Adipocyte (in vitro differentiated cells): ENCODE measurements at regions not wholly inside any gene's neighbourhood (a gene's known extent, or its start where the extent isn't known, plus 50 kb on each side); places are given as distances from the start of the nearest gene placed in this dataset.
"Not testable (repeated sequence)": the region's sequence is repeated elsewhere in the genome, so short reads cannot be mapped to it uniquely, and the experiment has no call there.

Experiments
- DNase-seq: peaks from one replicate; pipeline ENCODE4 v3.0.0-alpha.2; 2015; ENCODE audit warnings: low read depth
- H3K27me3 ChIP-seq: replicated peaks from 2 replicates; pipeline ENCODE4 v1.7.0; 2013; ENCODE audit warnings: mild to moderate bottlenecking, low read length, moderate library complexity; ENCODE audit not compliant: control insufficient read depth, insufficient read depth
- H3K36me3 ChIP-seq: 2 replicates; pipeline ENCODE4 v1.7.0; 2013; ENCODE audit warnings: low read length, mild to moderate bottlenecking, moderate library complexity; ENCODE audit not compliant: control insufficient read depth, insufficient read depth, severe bottlenecking
- H3K4me1 ChIP-seq: 2 replicates; pipeline ENCODE4 v1.7.0; 2013; ENCODE audit warnings: mild to moderate bottlenecking, low read length, moderate library complexity; ENCODE audit not compliant: control insufficient read depth, insufficient read depth
- H3K4me3 ChIP-seq: 2 replicates; pipeline ENCODE4 v1.7.0; 2013; ENCODE audit warnings: mild to moderate bottlenecking, low read length, moderate library complexity
- H3K9ac ChIP-seq: 2 replicates; pipeline ENCODE4 v1.7.0; 2013; ENCODE audit warnings: mild to moderate bottlenecking, low read length, moderate library complexity
- H3K9me3 ChIP-seq: 2 replicates; pipeline ENCODE4 v1.7.0; 2013; ENCODE audit warnings: mild to moderate bottlenecking, low read length, moderate library complexity; ENCODE audit not compliant: control insufficient read depth

DNA sequence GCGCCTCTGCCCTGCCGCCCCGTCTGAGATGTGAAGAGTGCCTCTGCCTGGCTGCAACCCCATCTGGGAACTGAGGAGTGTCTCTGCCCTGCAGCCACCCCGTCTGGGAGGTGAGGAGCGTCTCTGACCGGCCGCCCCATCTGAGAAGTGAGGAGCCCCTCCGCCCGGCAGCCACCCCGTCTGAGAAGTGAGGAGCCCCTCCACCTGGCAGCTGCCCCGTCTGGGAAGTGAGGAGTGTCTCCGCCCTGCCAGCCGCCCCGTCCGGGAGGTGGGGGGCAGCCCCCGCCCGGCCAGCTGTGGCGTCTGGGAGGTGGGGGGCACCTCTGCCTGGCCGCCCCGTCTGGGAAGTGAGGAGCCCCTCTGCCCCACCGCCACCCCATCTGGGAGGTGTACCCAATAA is 110.4 kb downstream of the PRKAB2 start:
- DNase-seq, H3K36me3 ChIP-seq, H3K27me3 ChIP-seq, H3K9me3 ChIP-seq, H3K9ac ChIP-seq, H3K4me3 ChIP-seq, H3K4me1 ChIP-seq: not testable (repeated sequence)

DNA sequence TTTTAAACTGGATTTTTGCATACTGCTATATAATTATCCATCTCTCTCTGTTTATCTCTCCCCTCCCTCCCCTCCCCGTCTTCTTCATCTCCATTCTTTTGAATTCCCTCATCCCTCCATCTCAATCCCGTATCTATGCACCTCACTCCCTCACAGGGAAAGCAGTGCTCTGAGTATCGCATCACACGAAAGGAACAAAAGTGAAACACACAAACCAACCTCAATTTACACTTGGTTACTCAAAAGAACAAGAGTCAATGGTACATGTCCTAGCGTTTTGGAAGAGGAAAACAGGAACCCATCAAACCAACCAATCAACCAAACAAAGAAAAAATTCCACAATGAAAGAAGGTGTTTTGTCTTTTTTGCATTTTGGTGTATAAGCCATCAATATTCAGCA is 115.1 kb downstream of the NBPF12 start:
- Histone ChIP-seq H3K9ac (no peak overlapping the region), H3K27me3 (no peaks in the 10 kb centered on the region), H3K4me1 (no peaks in the 10 kb centered on the region), H3K36me3 (no peaks in the 10 kb centered on the region), H3K9me3 (peaks cover 6% of the 10 kb centered on the region), H3K4me3 (no peak overlapping the region)
- no peak for DNase-seq

GRCh38 chr1:147052677-147053076 is 114.6 kb downstream of the NBPF12 start:
- Histone ChIP-seq H3K27me3 (no peaks in the 10 kb centered on the region), H3K9me3 (peaks cover under 1% of the 10 kb centered on the region), H3K4me3 (no peak overlapping the region), H3K9ac (no peak overlapping the region), H3K4me1 (no peaks in the 10 kb centered on the region), H3K36me3 (no peaks in the 10 kb centered on the region)
- no peak for DNase-seq

- no peak for DNase-seq
Measured at GRCh38 chr1:147052143-147052542, 114.0 kb downstream of the NBPF12 start.

DNA sequence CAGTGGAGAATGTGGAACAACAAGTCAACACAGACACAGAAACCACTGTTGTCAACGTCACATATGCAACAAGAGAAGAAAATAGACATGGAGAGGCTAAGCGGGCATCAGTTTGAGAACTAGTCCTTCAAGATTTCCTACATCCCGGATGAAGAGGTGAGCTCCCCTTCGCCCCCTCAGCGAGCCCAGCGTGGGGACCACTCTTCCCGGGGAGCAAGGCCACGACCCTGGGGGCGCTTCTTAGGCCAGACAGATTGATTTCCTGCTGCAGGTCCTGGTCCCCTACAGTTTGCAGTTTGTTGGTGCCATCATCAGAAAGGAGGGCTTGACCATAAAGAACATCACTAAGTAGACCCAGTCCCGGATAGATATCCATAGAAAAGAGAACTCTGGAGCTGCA is 113.0 kb downstream of the NBPF12 start:
- H3K9ac ChIP-seq, result no peak overlapping the region
- H3K9me3 ChIP-seq, result no peaks in the 10 kb centered on the region
- no peak for DNase-seq
- no peaks in the 10 kb centered on the region for H3K27me3 ChIP-seq
- no peaks in the 10 kb centered on the region for H3K4me1 ChIP-seq
- no peaks in the 10 kb centered on the region for H3K36me3 ChIP-seq
- no peak overlapping the region for H3K4me3 ChIP-seq

More at GRCh38 chr1:147052143-147052542, 114.0 kb downstream of the NBPF12 start:
- no peaks in the 10 kb centered on the region for H3K36me3 ChIP-seq
- no peak overlapping the region for H3K4me3 ChIP-seq
- no peaks in the 10 kb centered on the region for H3K4me1 ChIP-seq
- no peaks in the 10 kb centered on the region for H3K9me3 ChIP-seq
- H3K9ac ChIP-seq, result no peak overlapping the region
- H3K27me3 ChIP-seq, result no peaks in the 10 kb centered on the region

DNA sequence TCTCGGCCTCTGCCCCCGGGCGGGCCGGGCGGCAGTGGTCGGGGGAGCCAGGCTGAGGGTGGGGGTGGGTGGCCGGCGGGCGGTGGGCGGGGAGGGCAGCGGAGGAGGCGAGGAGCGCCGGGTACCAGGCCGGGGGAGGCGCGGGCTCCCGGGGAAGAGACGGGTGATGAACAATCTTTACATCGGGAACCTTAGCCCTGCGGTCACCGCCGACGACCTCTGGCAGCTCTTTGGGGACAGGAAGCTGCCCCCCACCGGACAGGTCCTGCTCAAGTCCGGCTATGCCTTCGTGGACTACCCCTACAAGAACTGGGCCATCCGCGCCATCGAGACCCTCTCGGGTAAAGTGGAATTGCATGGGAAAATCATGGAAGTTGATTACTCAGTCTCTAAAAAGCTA is 112.5 kb downstream of the NBPF12 start:
- Histone ChIP-seq H3K36me3 (no peaks in the 10 kb centered on the region), H3K9ac (no peak overlapping the region), H3K4me1 (no peaks in the 10 kb centered on the region), H3K27me3 (no peaks in the 10 kb centered on the region), H3K9me3 (no peaks in the 10 kb centered on the region), H3K4me3 (no peak overlapping the region)
- no peak for DNase-seq

GRCh38 chr1:147046863-147047394 is 108.8 kb downstream of the NBPF12 start:
- not testable (repeated sequence) for H3K4me3 ChIP-seq, H3K36me3 ChIP-seq, DNase-seq, H3K9ac ChIP-seq, H3K27me3 ChIP-seq, H3K4me1 ChIP-seq, H3K9me3 ChIP-seq

DNA sequence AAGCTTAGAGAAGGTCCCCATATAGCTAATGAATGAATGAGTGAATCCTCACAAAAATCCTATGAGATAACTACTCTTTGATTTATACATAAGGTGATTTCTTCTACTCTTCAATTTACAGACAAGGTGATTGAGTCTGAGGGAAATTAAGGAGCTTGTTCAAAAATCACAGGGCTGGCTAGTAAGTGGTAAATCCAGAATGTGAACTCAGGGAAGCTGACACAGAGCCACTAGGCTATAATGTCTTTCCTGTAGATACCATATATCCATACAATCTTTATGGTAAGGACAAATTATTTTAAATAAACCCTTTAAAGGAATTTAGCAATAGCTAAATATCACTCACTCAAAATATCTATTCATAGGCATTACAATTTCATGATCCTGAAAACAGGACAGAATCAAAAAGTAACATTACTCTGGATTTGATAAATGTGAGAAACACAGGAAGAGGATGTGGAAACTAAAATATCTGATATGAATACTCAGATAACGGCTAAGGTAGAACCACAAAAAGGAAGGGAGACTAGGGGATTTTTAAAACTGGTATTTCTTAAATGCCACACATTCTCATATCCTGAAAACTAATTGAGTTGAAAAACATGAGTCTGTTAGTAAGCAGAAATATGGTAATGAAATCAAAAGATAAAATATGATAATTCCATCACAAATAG is 108.2 kb downstream of the NBPF12 start:
- H3K36me3 ChIP-seq, result no peaks in the 10 kb centered on the region
- no peak overlapping the region for H3K4me3 ChIP-seq
- no peak for DNase-seq
- H3K27me3 ChIP-seq, result peaks cover 2% of the 10 kb centered on the region
- no peak overlapping the region for H3K9ac ChIP-seq
- H3K9me3 ChIP-seq, result no peaks in the 10 kb centered on the region
- no peaks in the 10 kb centered on the region for H3K4me1 ChIP-seq
